Activated T-cell treated with anti-CD3 and anti-CD28 coated beads, Interleukin-2, amount 50 U/mL, for 4 hours (primary cell): ENCODE measurements at regions not wholly inside any gene's neighbourhood (a gene's known extent, or its start where the extent isn't known, plus 50 kb on each side); places are given as distances from the start of the nearest gene placed in this dataset.
"Not testable (repeated sequence)": the region's sequence is repeated elsewhere in the genome, so short reads cannot be mapped to it uniquely, and the experiment has no call there.

ENCODE experiments used
- ATAC-seq, 2 donors: fragments of 200-7000 bp; cut with Tn5 transposase; one replicate each; pipeline ENCODE4 v1.10.0; 2021
- DNase-seq: peaks from one replicate; pipeline ENCODE4 v3.0.0-alpha.2; 2020
- H3K27me3 Mint-ChIP-seq: one replicate; pipeline ENCODE4 v1.8.0; 2021; ENCODE audit warnings: low read depth, mixed read lengths
- H3K36me3 Mint-ChIP-seq: one replicate; pipeline ENCODE4 v1.8.0; 2022; ENCODE audit warnings: mixed read lengths; ENCODE audit not compliant: insufficient read depth
- H3K4me1 Mint-ChIP-seq: one replicate; pipeline ENCODE4 v1.8.0; 2021; ENCODE audit warnings: low read depth, mixed read lengths
- H3K4me3 Mint-ChIP-seq: one replicate; pipeline ENCODE4 v1.8.0; 2021; ENCODE audit warnings: mild to moderate bottlenecking, moderate library complexity, mixed read lengths
- H3K9me3 Mint-ChIP-seq: one replicate; pipeline ENCODE4 v1.8.0; 2021; ENCODE audit warnings: mixed read lengths

GRCh38 chr12:92070054-92070863, 75.4 kb downstream of the BTG1 start:
- Mint-ChIP-seq H3K27me3 (no peaks in the 10 kb centered on the region), H3K4me1 (peaks cover 33% of the 10 kb centered on the region), H3K9me3 (peaks cover 5% of the 10 kb centered on the region), H3K36me3 (peaks cover 2% of the 10 kb centered on the region), H3K4me3 (no peak overlapping the region)
- no peak for DNase-seq
- ATAC-seq = no peak

DNA sequence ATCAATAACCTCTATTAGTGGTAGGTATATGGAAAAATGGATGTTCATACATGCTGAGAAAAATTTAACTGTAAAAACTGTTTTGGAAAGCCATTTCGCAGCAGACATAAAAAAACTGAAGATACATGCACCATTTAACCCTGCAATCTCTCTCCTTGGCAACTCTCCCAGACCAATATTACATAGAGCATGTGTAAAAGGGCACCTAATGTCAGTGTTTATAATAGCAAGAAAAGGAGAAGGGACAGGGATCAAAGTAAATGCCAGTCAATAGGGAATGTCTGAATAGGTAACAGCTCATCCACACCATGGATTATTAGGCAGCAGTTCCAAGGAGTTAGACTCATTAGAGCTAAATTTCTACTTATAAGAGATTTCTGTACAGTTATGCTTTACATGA, 77.2 kb downstream of the BTG1 start:
- H3K27me3 Mint-ChIP-seq = no peaks in the 10 kb centered on the region
- H3K4me3 Mint-ChIP-seq = no peak overlapping the region
- peaks cover 5% of the 10 kb centered on the region for H3K9me3 Mint-ChIP-seq
- peaks cover 2% of the 10 kb centered on the region for H3K36me3 Mint-ChIP-seq
- H3K4me1 Mint-ChIP-seq = peaks cover 40% of the 10 kb centered on the region
- ATAC-seq (no peak), DNase-seq (no peak)

DNA sequence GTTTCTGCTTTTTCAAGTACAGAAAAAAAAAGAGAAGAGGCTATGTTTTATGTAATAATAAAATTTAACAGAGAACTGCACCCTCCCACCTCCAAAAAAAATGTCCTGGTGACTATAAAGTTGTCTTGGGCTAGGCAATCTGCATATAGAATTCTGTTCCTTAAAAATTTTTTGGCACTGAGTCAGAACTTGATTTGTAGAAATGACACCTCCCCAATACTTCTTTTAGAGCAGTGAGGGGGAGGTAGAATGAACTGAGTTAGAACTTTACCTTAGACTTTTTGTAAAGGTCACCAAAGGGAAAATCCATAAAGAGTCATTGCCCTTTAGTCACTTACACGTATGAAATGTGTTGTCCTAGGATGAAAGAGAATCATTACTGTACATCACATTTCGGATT, 80.0 kb downstream of the BTG1 start:
- Mint-ChIP-seq H3K4me1 (peaks cover 54% of the 10 kb centered on the region), H3K36me3 (peaks cover 2% of the 10 kb centered on the region), H3K4me3 (no peak overlapping the region), H3K27me3 (no peaks in the 10 kb centered on the region), H3K9me3 (peaks cover 10% of the 10 kb centered on the region)
- ATAC-seq (peak; percentile 86 to 88), DNase-seq (no peak)

DNA sequence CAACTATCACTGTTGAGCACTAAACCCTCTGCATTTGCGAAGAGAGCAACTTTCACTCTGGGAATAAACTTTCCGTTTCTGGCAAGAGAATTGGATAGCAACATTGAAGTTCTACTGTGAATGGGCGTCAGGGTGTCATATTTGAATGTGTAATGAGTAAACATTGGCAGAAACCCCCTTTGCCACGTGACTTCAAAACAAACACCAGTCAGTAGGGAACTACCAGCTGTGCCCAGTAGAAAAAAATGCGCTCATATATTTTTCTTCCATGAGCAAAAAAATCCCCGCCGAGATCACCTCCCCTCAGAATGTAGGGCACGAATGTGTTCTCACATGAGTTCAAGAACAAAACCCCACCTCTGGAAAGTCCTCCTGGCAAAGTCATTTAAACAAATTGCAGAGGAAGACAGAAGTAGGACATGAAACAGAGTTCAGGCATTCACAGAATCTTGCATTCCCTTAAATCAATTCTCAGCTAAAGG, 80.6 kb downstream of the BTG1 start:
- peak overlapping the region; percentile 33 for H3K4me3 Mint-ChIP-seq
- peak; percentile 47 for DNase-seq
- H3K27me3 Mint-ChIP-seq = no peaks in the 10 kb centered on the region
- H3K9me3 Mint-ChIP-seq = peaks cover 10% of the 10 kb centered on the region
- peaks cover 2% of the 10 kb centered on the region for H3K36me3 Mint-ChIP-seq
- ATAC-seq = peak; percentile 68 to 71
- peaks cover 57% of the 10 kb centered on the region for H3K4me1 Mint-ChIP-seq

DNA sequence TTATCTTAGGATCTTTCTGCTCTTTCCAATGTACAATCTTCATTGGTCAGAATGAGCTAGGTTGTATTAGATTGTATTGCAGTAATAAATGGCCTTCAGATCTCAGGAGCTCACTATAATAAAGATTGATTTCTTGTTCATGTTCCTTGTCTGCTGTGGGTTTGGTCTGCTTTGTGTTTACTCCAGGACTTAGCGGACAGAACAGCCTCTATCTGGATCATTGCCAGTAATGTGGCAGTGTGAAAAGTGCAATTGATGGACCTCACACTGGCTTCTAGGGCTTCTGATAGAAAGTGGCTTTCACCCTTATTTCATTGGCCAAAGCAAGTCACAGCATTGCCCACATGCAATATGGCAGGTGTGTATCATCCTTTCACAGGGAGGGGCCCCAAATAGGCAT, 81.2 kb downstream of the BTG1 start:
- peaks cover 2% of the 10 kb centered on the region for H3K36me3 Mint-ChIP-seq
- H3K27me3 Mint-ChIP-seq = no peaks in the 10 kb centered on the region
- H3K4me1 Mint-ChIP-seq = peaks cover 61% of the 10 kb centered on the region
- H3K9me3 Mint-ChIP-seq = peaks cover 10% of the 10 kb centered on the region
- no peak overlapping the region for H3K4me3 Mint-ChIP-seq
- DNase-seq (no peak), ATAC-seq (no peak)

- H3K4me3 Mint-ChIP-seq = no peak overlapping the region
- DNase-seq (no peak), ATAC-seq (no peak)
- peaks cover 66% of the 10 kb centered on the region for H3K4me1 Mint-ChIP-seq
- no peaks in the 10 kb centered on the region for H3K27me3 Mint-ChIP-seq
- peaks cover 10% of the 10 kb centered on the region for H3K9me3 Mint-ChIP-seq
- peaks cover 2% of the 10 kb centered on the region for H3K36me3 Mint-ChIP-seq
These were observed 82.0 kb downstream of the BTG1 start for GRCh38 chr12:92063641-92064040.

DNA sequence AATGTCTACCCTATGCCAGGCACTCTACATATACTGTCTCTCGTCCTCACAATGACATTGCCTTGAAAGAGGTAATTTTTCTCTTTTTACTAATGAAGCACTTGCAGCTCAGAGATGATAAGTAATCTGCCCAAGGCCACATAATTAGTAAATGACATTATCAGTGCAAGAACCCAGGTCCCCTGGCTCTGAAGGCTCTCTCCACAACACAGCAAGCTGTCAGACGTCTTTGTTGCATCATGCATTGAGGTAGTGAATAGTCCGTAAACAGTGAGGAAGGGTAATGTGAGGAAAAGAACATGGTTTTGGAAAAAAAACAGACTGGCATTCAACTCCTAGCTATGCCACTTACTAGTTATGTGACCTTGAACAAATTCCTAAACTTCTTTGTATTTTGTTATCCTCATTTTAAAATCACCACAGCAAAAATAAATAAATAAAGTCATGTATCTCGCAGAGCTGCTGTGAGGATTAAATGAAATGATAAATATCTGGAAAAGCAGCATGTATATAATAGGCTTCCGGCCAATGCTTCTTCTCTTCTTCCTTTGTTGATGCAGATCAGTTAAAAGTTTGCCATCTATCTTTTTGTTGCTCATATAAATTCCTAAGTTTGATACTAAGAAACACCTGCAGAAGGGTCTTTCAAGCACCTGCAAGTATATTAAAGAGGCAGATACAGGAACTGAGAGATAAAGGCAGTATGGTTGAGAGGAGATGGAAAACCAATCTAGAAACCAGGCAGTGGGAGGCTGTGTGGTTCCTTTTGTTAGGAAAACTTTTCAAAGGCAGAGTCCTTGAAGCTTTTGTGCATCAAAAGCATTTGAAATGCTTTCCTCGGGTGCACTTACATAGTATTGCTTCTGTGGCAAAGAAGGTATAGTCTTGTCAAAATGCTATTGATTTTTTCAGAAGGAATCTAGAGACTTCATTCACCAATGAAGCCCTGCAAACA, 82.8 kb downstream of the BTG1 start:
- no peak overlapping the region for H3K4me3 Mint-ChIP-seq
- no peaks in the 10 kb centered on the region for H3K27me3 Mint-ChIP-seq
- ATAC-seq (no peak), DNase-seq (no peak)
- H3K4me1 Mint-ChIP-seq = peaks cover 74% of the 10 kb centered on the region
- peaks cover 10% of the 10 kb centered on the region for H3K9me3 Mint-ChIP-seq
- peaks cover 2% of the 10 kb centered on the region for H3K36me3 Mint-ChIP-seq

- no peak for DNase-seq
- peaks cover 10% of the 10 kb centered on the region for H3K9me3 Mint-ChIP-seq
- ATAC-seq = no peak
- no peak overlapping the region for H3K4me3 Mint-ChIP-seq
- H3K4me1 Mint-ChIP-seq = peaks cover 87% of the 10 kb centered on the region
- H3K27me3 Mint-ChIP-seq = no peaks in the 10 kb centered on the region
- peaks cover 5% of the 10 kb centered on the region for H3K36me3 Mint-ChIP-seq
These were observed 84.6 kb downstream of the BTG1 start for GRCh38 chr12:92061061-92061460.

- Mint-ChIP-seq H3K36me3 (peaks cover 5% of the 10 kb centered on the region), H3K4me3 (no peak overlapping the region), H3K9me3 (peaks cover 10% of the 10 kb centered on the region), H3K4me1 (peaks cover 85% of the 10 kb centered on the region), H3K27me3 (no peaks in the 10 kb centered on the region)
- DNase-seq (no peak), ATAC-seq (no peak)
These were observed 85.7 kb downstream of the BTG1 start for GRCh38 chr12:92059960-92060359.

DNA sequence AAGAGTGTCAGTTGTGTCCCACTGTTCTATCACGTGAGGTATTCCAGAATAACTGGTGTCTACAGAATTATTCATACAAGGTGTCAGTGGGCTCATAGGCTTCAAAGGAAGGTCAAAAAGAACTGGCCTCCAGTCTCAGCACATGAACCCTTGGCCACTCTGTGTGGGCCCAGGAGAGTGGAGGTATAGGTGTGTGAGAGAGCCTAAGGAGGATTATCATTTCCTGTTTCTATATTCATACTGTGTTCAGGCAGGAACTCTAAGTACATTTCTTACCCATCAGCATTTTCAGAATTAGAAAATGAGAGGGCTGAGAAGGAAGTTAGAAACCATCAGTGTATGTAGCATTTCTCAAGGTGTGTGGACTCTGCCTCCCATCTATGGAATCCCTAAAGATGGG, 87.0 kb downstream of the BTG1 start:
- peak overlapping the region; percentile 22 for H3K4me3 Mint-ChIP-seq
- peaks cover 6% of the 10 kb centered on the region for H3K36me3 Mint-ChIP-seq
- H3K27me3 Mint-ChIP-seq = no peaks in the 10 kb centered on the region
- peaks cover 10% of the 10 kb centered on the region for H3K9me3 Mint-ChIP-seq
- ATAC-seq (peak; percentile 22 to 46), DNase-seq (no peak)
- peaks cover 78% of the 10 kb centered on the region for H3K4me1 Mint-ChIP-seq

- not testable (repeated sequence) for H3K27me3 Mint-ChIP-seq, H3K9me3 Mint-ChIP-seq, ATAC-seq, DNase-seq, H3K4me3 Mint-ChIP-seq
- H3K36me3 Mint-ChIP-seq = peaks cover 13% of the 10 kb centered on the region
- H3K4me1 Mint-ChIP-seq = peaks cover 77% of the 10 kb centered on the region
These were observed 88.9 kb downstream of the BTG1 start for GRCh38 chr12:92056756-92057155.

DNA sequence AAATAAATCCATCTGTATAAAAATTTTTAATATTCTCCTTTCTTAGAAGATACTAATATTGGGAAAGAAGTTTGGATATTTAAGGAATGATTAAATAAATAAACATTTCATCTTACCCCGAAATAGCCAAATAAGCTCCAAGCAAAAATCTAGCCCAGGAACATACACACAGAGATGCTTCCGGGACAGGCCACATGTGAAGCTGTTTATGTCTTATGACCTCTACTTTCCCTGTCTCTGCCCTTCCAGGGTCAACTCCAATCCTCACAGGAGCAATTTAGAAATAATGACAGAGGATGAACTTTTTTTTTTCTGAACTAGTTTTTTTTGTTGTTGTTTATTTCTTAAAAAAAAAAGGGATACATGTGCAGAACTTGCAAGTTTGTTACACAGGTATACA, 89.4 kb downstream of the BTG1 start:
- Mint-ChIP-seq H3K4me1 (peaks cover 79% of the 10 kb centered on the region), H3K9me3 (peaks cover 6% of the 10 kb centered on the region), H3K36me3 (peaks cover 11% of the 10 kb centered on the region), H3K4me3 (no peak overlapping the region), H3K27me3 (no peaks in the 10 kb centered on the region)
- ATAC-seq (no peak), DNase-seq (no peak)

- Mint-ChIP-seq H3K4me3 (peak overlapping the region; percentile 60), H3K4me1 (peaks cover 81% of the 10 kb centered on the region)
- peak; percentile 63 for DNase-seq
These were observed 89.8 kb downstream of the BTG1 start for GRCh38 chr12:92055877-92056276.

DNA sequence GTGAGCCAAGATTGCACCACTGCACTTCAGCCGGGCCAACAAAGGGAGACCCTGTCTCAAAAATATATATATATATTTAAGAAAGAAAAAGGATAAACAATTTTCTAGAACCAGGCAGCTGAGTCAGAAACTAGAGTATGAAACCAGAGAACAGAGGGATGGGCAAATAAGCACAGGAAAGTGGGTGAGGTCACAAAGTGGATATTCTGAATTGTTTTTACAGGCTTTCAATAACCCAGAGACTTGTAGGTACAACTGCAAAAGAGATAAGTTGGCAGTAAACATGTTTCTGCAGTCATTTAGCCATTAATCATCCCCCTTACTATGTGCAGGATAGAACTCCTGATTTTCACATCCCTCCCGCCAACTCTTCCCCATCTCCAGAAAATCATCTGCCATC, 94.2 kb downstream of the BTG1 start:
- peaks cover 75% of the 10 kb centered on the region for H3K4me1 Mint-ChIP-seq
- peaks cover 6% of the 10 kb centered on the region for H3K9me3 Mint-ChIP-seq
- no peak overlapping the region for H3K4me3 Mint-ChIP-seq
- no peaks in the 10 kb centered on the region for H3K27me3 Mint-ChIP-seq
- DNase-seq = no peak
- ATAC-seq = no peak
- peaks cover 12% of the 10 kb centered on the region for H3K36me3 Mint-ChIP-seq

More at GRCh38 chr12:92055877-92056276, 89.8 kb downstream of the BTG1 start:
- peaks cover 6% of the 10 kb centered on the region for H3K9me3 Mint-ChIP-seq
- ATAC-seq = peak; percentile 93 to 95
- no peaks in the 10 kb centered on the region for H3K27me3 Mint-ChIP-seq
- peaks cover 11% of the 10 kb centered on the region for H3K36me3 Mint-ChIP-seq
